ENCODE measurements at regions not wholly inside any gene's neighbourhood (a gene's known extent, or its start where the extent isn't known, plus 50 kb on each side); places are given as distances from the start of the nearest gene placed in this dataset.

GRCh38 chr12:90301095-90301494 is 592.5 kb upstream of the ATP2B1 start:
- no peak for DNase-seq

- no peak for DNase-seq
Observed at GRCh38 chr12:90299666-90300065, 591.0 kb upstream of the ATP2B1 start.

GRCh38 chr12:90299121-90299520 is 590.5 kb upstream of the ATP2B1 start:
- no peak for DNase-seq

GRCh38 chr12:90298289-90298948 is 589.8 kb upstream of the ATP2B1 start:
- DNase-seq: no peak

- no peak for DNase-seq
Observed at GRCh38 chr12:90295858-90296257, 587.2 kb upstream of the ATP2B1 start.

- no peak for DNase-seq
Observed at GRCh38 chr12:90292183-90292582, 583.5 kb upstream of the ATP2B1 start.

GRCh38 chr12:90290980-90291975 is 582.6 kb upstream of the ATP2B1 start:
- DNase-seq: no peak

GRCh38 chr12:90287585-90287984 is 578.9 kb upstream of the ATP2B1 start:
- DNase-seq: no peak

GRCh38 chr12:90281154-90281868 is 572.7 kb upstream of the ATP2B1 start:
- DNase-seq: no peak

GRCh38 chr12:90280564-90281058 is 572.0 kb upstream of the ATP2B1 start:
- no peak for DNase-seq

- no peak for DNase-seq
Observed at GRCh38 chr12:90280033-90280432, 571.4 kb upstream of the ATP2B1 start.

GRCh38 chr12:90275088-90275487 is 566.5 kb upstream of the ATP2B1 start:
- no peak for DNase-seq

GRCh38 chr12:90274407-90274806 is 565.8 kb upstream of the ATP2B1 start:
- no peak for DNase-seq

GRCh38 chr12:90268574-90268973 is 559.9 kb upstream of the ATP2B1 start:
- no peak for DNase-seq

- no peak for DNase-seq
Observed at GRCh38 chr12:90262251-90262650, 553.6 kb upstream of the ATP2B1 start.

- no peak for DNase-seq
Observed at GRCh38 chr12:90261283-90261682, 552.6 kb upstream of the ATP2B1 start.

- no peak for DNase-seq
Observed at GRCh38 chr12:90260136-90260535, 551.5 kb upstream of the ATP2B1 start.

- no peak for DNase-seq
Observed at GRCh38 chr12:90257927-90258624, 549.4 kb upstream of the ATP2B1 start.

GRCh38 chr12:90254796-90255195 is 546.2 kb upstream of the ATP2B1 start:
- DNase-seq: no peak

- peak; percentile 13 for DNase-seq
Observed at GRCh38 chr12:90253674-90254181, 545.1 kb upstream of the ATP2B1 start.

GRCh38 chr12:90253136-90253535 is 544.5 kb upstream of the ATP2B1 start:
- no peak for DNase-seq

GRCh38 chr12:90250766-90251165 is 542.1 kb upstream of the ATP2B1 start:
- DNase-seq: no peak
